ENCODE measurements at regions not wholly inside any gene's neighbourhood (a gene's known extent, or its start where the extent isn't known, plus 50 kb on each side); places are given as distances from the start of the nearest gene placed in this dataset.
"Not testable (repeated sequence)": the region's sequence is repeated elsewhere in the genome, so short reads cannot be mapped to it uniquely, and the experiment has no call there.

DNA sequence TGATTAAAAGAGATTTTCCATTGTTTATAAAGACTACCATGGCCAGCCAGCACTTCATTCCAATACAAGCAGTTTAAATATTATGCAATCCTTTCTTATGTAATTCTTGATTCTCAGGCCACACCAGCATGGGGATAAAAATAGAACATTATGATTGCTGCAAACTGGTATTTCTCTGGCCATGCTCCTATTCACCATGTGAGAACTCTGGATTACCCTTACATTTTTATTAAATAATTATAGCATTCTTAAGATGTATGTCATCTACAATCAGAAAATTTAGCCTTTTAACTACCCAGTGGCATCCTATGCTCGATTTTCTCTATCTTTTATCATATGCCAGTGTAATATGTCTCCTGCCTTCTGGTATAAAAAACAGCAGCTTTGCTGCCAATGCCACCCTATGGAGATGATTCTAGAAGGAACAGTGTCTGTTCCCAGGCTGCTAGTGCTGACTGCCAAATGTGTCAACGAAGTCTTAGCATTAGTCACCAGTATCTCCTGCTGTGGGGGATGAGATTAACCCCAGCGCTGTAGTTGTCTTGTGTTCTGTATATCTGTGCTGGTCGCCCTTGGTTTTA is 501.4 kb downstream of the BCKDHB start:
- no peak for DNase-seq

DNA sequence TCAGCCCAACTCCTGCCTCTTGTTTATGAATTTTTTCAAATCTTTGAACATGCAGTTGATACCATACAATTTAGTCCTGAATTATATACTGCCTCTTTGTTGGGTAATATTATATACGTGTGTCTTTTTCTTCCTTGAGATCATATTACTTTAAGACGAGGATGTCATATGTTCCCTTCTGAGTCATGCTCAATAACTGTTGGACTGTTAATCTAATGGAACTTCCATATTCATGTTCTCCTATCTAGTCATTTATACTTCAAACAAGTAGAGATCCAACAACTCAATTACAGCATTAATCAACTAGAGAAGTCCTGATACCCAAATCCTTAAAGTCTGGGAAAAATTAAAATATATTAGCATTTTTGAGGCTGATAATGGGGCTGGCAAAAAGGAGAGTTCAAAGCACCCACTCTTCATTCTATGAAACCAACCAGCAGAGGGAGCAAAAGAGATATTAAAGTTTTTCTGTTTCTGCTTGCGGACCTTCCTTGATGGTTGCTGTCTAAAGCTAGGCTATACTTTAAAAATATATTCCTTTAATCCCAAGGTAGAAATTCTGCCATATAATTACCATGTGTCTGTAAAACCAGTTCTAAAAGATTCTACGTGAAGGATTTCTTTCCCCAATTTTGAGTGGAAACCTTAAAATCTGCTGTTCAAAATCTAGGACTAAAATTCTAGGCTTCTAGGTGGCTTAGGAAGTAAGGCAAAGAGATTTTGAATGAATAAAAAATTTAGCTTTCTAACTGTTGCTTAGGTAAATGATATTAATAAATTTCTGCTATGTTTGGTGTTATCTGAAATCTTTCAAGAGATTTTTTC is 498.9 kb downstream of the BCKDHB start:
- DNase-seq: no peak

DNA sequence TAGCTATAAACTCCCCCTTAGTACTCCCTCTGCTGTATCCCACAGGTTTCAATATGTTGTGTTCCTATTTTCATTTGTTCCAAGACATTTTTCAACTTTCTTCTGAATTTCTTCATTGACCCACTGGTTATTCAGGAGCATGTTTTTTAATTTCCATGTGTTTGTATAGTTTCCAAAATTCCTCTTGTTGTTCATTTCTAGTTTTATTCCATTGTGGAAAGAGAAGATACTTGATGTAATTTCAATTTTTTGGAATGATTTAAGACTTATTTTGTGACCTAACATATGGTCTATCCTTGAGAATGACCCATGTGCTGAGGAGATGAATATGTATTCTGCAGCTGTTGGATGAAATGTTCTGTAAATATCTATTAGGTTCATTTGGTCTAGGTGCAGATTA is 497.2 kb downstream of the BCKDHB start:
- DNase-seq: no peak

DNA sequence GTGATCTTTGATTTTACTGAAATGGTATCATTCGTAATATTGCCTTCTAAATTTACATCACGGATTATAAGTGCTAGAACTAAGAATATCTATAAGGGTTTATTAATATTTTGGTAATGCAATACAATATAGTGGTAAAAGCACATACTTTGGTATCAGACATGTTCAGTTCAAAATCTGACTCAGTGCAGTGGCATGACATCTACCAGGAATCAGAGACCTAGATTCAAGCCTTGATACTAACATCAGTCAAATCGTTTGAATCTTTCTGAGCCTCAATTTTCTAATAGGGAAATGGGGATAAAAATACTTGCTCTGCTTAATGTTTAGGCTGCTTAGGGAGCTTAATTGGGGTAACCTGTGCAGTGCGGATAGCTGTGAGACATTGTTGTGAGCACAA is 488.0 kb downstream of the BCKDHB start:
- no peak for DNase-seq

DNA sequence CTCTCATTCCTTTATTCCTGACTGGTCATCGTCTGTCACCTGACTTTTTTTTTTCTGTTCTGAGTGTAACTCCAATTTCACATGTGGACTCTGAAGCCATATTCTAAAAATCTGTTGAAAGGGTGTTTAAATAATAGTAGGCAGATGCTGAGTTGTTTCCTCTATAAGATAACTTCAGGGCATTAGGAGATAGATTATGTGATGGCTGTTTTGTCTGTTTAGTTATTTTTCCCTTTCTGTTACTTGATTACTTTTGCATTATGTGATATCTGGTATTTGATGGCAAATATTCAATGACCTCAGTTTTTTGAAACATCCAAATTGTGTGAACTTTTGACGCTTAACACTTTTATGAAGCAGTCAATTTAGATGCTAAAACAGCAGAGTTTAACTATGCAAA is 486.0 kb downstream of the BCKDHB start:
- no peak for DNase-seq

DNA sequence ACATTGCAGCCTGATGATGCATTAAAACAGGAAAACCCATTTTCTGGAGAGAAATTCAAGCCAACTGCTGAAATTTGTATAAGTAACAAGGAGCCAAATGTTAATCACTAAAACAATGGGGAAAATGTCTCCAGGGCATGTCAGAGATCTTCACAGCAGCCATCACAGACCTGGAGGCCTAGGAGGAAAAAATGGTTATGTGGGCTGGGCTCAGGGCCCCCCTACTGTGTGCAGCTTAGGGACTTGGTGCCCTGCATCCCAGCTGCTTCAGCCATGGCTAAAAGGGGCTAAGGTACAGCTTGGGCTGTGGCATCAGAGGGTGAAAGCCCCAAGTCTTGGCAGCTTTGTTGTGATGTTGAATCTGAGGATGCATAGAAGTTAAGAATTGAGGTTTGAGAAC is 479.8 kb downstream of the BCKDHB start:
- no peak for DNase-seq

DNA sequence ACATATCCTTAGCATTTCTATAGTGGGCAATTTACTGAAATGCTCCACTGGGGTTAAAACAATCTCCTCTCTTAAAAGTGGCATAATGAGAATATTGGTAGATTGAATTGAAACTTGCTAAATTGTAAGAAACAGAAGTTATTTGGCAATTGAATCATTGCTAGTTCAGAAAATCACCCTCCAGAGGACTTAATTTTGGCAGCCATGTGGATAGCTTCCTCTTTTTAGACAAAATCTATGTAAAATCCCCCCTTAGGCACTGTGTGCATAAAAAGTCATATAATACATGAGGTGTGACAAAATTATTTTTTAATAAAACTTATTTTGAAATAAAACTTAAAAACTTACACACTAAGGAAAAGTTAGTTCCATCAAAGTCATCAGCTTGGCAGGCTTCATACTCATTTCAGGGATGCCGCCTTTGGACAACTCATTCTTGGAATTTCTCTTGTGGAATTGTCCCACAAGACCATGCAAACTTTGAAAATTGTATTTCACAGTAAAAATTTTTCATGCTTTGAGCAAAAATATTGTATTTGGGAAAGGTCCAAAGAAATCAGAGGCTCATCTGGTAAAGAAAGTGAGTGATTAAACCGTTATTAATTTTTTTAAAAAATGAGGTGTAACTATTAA is 473.0 kb downstream of the BCKDHB start:
- DNase-seq: no peak

DNA sequence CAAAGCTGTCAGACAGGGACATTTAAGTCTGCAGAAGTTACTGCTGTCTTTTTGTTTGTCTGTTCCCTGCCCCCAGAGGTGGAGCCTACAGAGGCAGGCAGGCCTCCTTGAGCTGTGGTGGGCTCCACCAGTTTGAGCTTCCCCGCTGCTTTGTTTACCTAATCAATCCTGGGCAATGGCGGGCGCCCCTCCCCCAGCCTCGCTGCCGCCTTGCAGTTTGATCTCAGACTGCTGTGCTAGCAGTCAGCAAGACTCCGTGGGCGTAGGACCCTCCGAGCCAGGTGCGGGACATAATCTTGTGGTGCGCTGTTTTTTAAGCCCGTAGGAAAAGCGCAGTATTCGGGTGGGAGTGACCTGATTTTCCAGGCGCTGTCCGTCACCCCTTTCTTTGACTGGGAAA is 466.8 kb downstream of the BCKDHB start:
- not testable (repeated sequence) for DNase-seq

DNA sequence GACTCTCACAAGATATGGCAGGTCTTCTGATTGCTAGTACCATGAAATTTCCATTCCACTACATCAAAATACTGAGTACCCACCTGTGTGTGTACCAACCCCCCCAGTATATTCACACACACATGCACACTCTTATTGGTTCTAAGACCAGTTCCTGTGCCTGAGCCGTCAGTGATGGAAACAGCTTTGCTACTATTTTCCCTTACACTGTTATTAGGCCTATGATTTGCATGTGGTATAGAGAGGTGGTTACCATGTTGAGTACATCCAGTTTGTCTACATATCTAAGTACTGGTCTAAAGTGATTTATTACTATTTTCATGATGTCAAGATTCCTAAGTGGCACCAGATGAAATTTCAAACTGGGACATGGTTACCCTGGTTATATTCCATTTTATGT is 459.9 kb downstream of the BCKDHB start:
- no peak for DNase-seq

DNA sequence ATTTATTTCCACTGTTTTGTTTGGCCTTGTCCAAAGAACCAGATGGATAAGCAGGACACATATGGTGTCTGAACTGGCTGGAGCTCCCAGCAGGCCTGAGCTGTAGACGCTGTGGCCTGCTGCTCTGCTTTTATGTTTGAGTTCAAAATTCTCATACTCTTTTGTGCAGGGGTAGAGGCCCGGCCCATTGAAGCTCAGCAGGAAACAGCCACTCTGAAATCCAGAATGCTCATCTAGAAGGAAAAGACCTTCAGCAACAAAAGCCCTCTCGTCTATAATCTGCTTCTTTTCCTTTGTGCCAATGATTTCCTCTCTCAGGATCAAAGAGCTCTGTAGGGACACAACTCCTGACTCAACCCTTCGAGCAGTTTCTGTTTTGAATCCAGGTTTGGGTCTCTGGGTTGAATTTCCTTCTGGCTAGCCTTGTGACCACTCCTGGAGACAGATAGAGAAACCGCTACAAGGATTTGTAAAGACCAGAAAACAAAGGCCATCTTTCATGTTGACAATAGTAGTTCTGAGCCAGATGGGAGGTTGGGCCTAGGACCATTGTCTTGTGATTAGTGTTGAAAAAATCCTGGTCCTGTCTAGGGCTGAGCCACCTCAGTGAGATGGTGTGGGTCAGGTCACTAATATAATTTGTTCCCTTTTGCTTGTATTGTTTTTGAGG is 446.7 kb downstream of the BCKDHB start:
- DNase-seq: no peak

DNA sequence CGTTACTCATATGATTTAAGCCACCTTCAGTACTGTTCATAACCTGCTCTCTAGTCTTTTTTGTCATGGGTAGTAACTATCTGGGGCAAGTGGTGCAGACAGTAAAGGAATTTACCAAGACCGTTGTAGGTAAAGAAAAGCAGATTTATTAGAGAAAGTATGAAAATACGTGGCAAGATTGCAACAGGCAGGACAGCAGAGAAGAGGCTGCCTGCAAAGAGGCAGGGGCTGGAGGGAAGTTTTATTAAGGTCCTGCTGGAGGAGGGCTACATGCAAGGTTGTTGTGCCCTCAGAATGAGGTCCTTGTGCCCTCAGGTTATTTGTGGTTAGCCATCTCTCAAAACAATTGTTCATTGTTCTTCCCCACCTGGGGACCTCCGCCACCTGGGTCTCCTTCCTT is 444.3 kb downstream of the BCKDHB start:
- DNase-seq: no peak

DNA sequence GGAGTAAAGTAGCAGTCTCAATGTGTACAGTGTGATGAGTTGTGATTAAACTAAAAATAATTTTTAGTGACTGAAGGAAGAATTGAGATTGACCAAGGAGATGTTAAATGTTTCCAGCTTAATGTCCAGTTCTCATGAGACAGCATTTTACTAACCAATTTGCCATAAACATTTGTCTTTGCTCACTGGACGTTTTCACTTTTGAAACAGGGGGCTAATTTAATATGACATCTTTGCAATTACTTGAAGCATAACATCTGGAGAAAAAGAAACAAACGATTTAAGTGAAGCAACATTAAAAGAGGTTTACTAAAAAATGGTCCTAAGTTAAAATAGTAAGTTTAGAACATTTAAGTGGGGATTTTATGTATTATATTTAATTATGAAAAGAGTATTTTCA is 443.8 kb downstream of the BCKDHB start:
- DNase-seq: no peak

DNA sequence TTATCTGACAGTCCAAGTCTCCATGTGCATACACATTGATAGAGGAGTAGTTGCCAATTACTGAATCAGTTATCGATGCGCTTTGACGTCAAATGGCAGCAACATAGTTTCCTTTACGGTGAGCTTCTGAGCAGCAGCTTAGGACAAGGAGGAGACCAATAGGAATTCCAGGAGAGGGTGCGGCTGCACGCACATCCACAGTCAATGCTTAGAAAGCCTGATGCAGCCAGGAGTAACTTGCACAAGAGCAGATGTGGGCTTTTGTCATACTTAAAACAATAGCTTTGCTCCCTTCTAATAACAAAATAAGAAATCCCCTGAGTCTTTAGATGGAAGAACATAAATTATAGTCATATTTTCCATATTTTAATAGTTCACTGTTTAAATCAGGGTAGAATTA is 442.1 kb downstream of the BCKDHB start:
- no peak for DNase-seq

DNA sequence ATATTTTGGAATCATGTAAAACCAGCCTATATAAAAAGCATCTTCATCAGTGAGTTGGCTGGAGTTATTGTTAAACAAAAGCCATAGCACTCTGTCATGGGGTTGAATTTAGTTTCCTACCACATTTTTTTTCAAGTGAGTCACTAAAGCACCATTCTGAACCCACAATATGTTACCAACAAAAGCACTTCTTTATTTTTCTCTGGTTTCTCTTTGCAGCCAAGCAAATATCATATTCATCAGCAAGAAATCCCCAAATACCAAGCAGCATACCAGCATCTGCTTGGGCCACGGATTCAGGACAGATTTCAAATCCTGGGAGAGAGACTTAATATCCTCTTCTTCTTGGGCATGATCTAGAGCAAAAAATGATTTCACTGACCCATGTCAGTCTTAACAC is 441.4 kb downstream of the BCKDHB start:
- DNase-seq: no peak

DNA sequence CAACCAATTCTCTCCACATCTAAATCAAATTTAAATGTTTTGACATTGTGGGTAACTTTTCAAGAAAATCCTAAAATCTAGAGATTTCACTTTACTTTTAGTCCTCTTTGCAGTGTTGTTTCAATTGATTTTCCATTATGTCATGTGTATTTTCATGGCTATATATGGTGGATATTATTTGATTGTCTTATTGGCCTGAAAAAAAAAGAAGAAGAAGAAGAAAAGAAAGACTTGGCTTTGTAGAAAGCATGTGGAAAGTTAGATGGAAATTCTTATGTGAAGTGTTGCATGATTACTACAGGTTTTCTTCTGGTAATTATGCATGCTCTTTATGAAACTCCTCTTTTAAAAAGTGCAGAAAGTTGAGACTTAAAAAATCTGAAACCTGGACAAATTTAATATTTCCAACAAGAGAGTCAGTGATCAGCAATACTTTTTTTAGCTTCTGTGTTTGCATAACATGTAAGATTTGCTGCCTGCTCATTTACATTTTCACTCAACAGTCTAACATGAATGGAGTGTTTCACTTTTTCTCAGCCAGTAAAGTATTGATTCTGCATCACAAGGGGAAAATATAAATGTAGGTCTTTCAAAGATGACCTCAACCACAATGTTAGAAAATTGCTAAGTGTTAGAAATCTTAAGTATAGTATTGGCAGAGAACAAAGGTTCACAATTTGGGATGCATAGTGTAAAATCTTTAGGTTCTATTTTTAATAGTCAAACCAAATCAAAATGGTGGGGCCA is 438.7 kb downstream of the BCKDHB start:
- DNase-seq: no peak

DNA sequence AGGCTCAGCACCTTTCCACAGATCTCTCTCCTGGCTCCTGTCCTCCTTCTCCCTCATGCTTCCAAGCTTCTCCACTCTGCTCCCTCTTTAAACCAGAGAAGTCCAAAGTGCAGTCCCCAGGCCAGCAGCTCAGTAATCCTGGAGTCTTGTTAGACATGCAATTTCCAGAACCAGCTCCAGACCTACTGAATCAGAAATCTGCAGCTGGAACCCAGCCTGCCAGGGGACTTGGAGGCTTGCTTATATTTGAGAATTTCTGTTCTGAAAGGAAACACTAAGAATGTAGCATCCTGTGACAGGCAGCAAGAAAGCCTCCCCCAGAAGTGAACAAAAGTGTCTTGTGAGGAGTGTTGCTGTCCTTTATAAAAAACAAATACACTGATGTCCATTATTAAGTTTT is 438.1 kb downstream of the BCKDHB start:
- DNase-seq: no peak

DNA sequence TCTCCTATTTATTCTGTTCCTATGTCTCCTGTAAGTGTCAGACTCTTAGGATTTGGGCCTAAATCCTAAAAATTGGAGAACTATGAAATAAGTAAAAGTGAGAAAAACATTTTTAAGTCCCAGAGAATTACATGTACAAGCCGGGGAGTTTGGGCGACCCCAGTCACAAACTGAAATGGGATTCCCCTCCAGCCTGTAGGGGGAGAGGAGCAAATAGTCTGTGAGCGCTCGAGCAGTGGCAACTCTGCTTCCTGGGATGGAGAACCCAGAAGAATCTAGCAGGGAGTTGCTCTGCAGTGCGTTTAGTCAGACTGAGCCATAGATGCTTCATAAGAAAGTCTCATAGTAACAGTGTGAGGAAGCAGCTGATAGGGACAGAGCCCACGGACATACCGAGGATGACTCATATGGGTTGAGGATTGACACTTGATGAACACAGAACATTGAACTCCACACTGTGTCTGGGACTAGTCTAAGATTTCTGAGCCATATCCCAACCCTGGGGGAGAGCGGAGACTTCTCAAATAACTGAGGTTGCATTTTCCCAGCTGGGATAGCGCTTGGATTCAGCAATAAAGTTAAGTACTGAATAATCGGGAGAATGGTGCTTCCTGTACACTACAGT is 437.2 kb downstream of the BCKDHB start:
- DNase-seq: no peak

DNA sequence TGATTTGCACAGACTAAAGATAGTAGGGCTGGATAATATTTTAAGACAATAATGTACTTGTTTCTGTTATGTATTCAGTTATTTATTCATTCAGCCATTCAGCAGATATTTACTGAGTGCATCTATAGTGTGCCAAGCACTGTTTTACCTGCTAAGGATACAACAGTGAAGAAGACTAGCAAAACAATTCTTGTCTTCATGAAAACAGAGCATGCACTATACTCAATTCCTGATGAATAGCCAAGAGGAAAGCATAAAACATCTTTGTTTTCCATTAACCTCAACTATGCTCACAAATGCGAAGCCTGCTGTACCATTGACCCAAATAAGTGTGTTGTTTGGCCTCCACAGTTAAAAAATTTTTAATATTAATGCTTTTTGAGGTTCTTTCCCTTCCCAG is 436.7 kb downstream of the BCKDHB start:
- DNase-seq: no peak

DNA sequence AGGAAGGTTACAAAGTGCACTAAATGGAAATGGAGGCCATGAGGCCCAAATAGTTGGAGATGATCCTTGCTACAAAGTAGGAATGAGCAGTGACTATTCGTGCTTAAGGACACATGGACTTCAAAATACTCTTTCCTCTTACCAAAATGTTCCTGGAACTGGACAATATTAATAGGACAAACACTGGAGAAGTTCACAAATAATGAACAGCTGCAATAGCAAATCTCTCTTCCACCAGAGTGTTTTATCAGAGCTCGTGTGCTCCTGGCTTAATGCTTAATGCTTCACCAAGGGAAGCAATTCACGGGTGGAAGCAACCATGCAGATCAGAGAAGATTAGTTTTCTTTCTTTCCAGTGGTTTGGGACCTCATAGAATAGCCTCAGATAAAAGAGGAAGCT is 435.4 kb downstream of the BCKDHB start:
- no peak for DNase-seq

DNA sequence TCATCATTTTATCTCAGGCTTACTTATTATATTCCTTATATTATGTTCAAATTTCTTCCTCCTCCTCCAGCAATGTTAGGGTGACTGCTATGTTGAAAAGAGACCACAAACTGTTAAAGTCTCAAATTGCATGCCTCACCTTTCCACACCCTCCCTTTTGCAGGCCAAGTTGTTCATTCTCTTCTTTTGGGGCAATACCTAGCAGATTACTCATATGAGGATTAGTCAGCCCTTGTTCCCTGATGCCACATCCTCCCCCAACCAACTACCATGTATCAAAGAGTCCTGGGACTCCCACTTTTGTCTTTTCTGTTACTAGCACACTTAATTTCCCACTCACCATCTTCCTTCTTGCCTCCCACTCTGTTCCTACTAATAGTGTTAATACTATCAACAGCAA is 434.7 kb downstream of the BCKDHB start:
- DNase-seq: no peak

DNA sequence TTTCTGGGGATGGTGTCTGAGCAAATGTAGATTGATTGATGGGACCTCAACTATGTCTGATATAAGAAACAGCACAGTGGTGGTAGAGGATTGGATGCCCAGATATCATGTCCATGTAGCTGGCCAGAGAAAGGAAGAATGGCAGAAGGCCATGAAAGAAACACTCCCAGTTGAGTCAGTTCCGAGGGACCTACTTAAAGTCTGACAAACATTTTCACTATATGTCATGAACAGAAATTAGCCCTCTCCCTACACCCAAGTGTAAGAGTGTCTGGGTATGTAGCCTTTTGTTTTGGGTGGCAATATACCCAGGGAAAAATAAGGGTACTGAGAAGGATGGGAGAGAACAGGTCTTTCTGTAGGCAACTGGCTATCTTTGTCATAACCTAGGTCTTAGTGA is 434.2 kb downstream of the BCKDHB start:
- DNase-seq: no peak

DNA sequence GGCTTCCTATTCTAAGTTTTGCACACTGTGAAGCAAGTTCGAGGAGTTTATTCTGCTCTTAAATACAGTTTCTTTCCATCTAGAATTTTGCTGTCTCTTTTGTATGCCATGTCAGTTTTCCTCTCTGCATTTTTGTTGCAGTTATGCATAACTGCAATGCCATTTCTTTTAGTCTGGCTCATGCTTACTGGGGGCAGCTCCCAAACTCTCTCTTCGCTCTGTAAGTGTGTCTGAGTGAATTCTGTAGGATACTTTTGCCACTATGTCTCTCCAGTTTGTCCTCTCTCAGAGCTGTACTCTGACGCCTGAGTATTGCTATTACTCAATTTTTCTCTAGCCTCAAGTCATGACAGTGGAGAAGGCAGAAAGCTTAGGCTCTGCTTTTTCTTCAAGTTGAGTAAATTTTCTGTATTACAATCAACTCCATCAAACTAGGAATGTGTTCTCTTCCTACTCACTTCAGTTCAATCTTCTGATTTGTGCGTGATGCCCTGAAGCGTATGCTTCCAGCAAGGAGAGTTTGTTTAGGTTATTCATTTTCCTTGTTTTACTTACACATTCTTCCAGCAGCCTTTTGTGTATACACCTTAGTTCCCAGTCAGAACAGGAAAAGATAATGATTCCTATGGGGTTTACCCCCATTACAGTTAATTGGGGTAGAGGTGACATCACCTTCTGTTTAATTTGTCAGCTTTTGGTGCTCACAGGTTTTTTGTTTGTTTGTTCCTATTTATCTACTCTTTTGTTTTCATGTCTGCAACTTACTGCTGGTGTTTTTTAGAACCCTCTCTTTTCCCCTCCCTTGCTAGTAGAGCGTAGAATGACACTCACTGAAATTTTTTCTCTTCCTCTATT is 430.9 kb downstream of the BCKDHB start:
- no peak for DNase-seq

All from NCI-H1092 (cell line).